GM21381 (cell line): ENCODE measurements at regions not wholly inside any gene's neighbourhood (a gene's known extent, or its start where the extent isn't known, plus 50 kb on each side); places are given as distances from the start of the nearest gene placed in this dataset.
"Not testable (repeated sequence)": the region's sequence is repeated elsewhere in the genome, so short reads cannot be mapped to it uniquely, and the experiment has no call there.

Source experiments
- ATAC-seq: cut with Tn5 transposase; IDR thresholded peaks from one replicate; pipeline ENCODE4 v1.9.1; 2021; ENCODE audit warnings: mild to moderate bottlenecking, moderate library complexity; ENCODE audit not compliant: unreplicated experiment

GRCh38 chrX:131821945-131822622, 201.0 kb upstream of the STK26 start:
- no peak for ATAC-seq

GRCh38 chrX:131826572-131826971, 196.5 kb upstream of the STK26 start:
- no peak for ATAC-seq

- ATAC-seq, result peak; percentile 49
Observed at GRCh38 chrX:131827935-131828334, 195.2 kb upstream of the STK26 start.

GRCh38 chrX:131828482-131828881, 194.6 kb upstream of the STK26 start:
- no peak for ATAC-seq

GRCh38 chrX:131830400-131831184, 192.5 kb upstream of the STK26 start:
- ATAC-seq, result peak; percentile 75

- ATAC-seq, result no peak
Observed at GRCh38 chrX:131831185-131831520, 191.9 kb upstream of the STK26 start.

- ATAC-seq, result no peak
Observed at GRCh38 chrX:131836161-131836560, 186.9 kb upstream of the STK26 start.

- no peak for ATAC-seq
Observed at GRCh38 chrX:131837325-131837724, 185.8 kb upstream of the STK26 start.

- ATAC-seq, result no peak
Observed at GRCh38 chrX:131840799-131841495, 182.2 kb upstream of the STK26 start.

GRCh38 chrX:131841496-131842437, 181.3 kb upstream of the STK26 start:
- no peak for ATAC-seq

- no peak for ATAC-seq
Observed at GRCh38 chrX:131843987-131844386, 179.1 kb upstream of the STK26 start.

GRCh38 chrX:131845201-131845600, 177.9 kb upstream of the STK26 start:
- no peak for ATAC-seq

GRCh38 chrX:131845771-131846170, 177.3 kb upstream of the STK26 start:
- no peak for ATAC-seq

- not testable (repeated sequence) for ATAC-seq
Observed at GRCh38 chrX:131850964-131851363, 172.1 kb upstream of the STK26 start.

GRCh38 chrX:131853440-131853839, 169.7 kb upstream of the STK26 start:
- no peak for ATAC-seq

GRCh38 chrX:131854581-131854980, 168.5 kb upstream of the STK26 start:
- no peak for ATAC-seq

GRCh38 chrX:131861088-131861787, 161.9 kb upstream of the STK26 start:
- no peak for ATAC-seq

GRCh38 chrX:131862321-131862720, 160.8 kb upstream of the STK26 start:
- ATAC-seq, result no peak

- no peak for ATAC-seq
Observed at GRCh38 chrX:131869182-131869581, 153.9 kb upstream of the STK26 start.

- no peak for ATAC-seq
Observed at GRCh38 chrX:131874300-131874699, 148.8 kb upstream of the STK26 start.
